Smooth muscle cell (in vitro differentiated cells): ENCODE measurements at regions not wholly inside any gene's neighbourhood (a gene's known extent, or its start where the extent isn't known, plus 50 kb on each side); places are given as distances from the start of the nearest gene placed in this dataset.

Experiments used
- DNase-seq: peaks from one replicate; lab custom pipeline; 2025; ENCODE audit not compliant: unreplicated experiment; lab: John Stamatoyannopoulos, UW
- H2AFZ ChIP-seq: fragments of 200-600 bp; sonication (generic); 2 replicates; pipeline ENCODE4 v1.6.0; 2016; ENCODE audit warnings: antibody characterized with exemption, low read depth, mild to moderate bottlenecking
- H3F3A ChIP-seq: fragments of 200-600 bp; sonication (generic); 2 replicates; pipeline ENCODE4 v1.6.0; 2017; ENCODE audit warnings: antibody characterized with exemption, low read depth
- H3K27ac ChIP-seq: fragments of 200-600 bp; sonication (generic); 2 replicates; pipeline ENCODE4 v1.5.1; 2016; ENCODE audit warnings: low read depth, mild to moderate bottlenecking
- H3K27me3 ChIP-seq: fragments of 200-600 bp; sonication (generic); 2 replicates; pipeline ENCODE4 v1.6.1; 2016; ENCODE audit warnings: low read depth, mild to moderate bottlenecking
- H3K36me3 ChIP-seq: fragments of 200-600 bp; sonication (generic); 2 replicates; pipeline ENCODE4 v1.5.1; 2016; ENCODE audit warnings: low read depth
- H3K4me1 ChIP-seq: fragments of 200-600 bp; sonication (generic); 2 replicates; pipeline ENCODE4 v1.5.1; 2016; ENCODE audit warnings: low read depth
- H3K4me2 ChIP-seq: fragments of 200-600 bp; sonication (generic); 2 replicates; pipeline ENCODE4 v1.6.0; 2016; ENCODE audit warnings: mild to moderate bottlenecking
- H3K4me3 ChIP-seq: fragments of 200-600 bp; sonication (generic); 2 replicates; pipeline ENCODE4 v1.5.1; 2016; ENCODE audit warnings: mild to moderate bottlenecking
- H3K79me2 ChIP-seq: fragments of 200-600 bp; sonication (generic); 2 replicates; pipeline ENCODE4 v1.6.0; 2016; ENCODE audit warnings: low read depth, mild to moderate bottlenecking
- H3K9ac ChIP-seq: fragments of 200-600 bp; sonication (generic); 2 replicates; pipeline ENCODE4 v1.6.0; 2016; ENCODE audit warnings: low read depth
- H3K9me3 ChIP-seq: fragments of 200-600 bp; sonication (generic); replicated peaks from 2 replicates; pipeline ENCODE4 v1.5.1; 2016; ENCODE audit warnings: low read depth
- H4K20me1 ChIP-seq: fragments of 200-600 bp; sonication (generic); 2 replicates; pipeline ENCODE4 v1.6.0; 2016; ENCODE audit warnings: low read depth
- WGBS: methylation state at CpG from one replicate; pipeline ENCODE4 v1.1.7; 2016; ENCODE audit warnings: low lambda C conversion rate; 5-methylcytosine and 5-hydroxymethylcytosine counted together
- TF ChIP-seq, protein P1 (sequence below): fragments of 200-600 bp; sonication (generic); IDR thresholded peaks from 2 replicates; pipeline ENCODE4 v1.5.1; 2017; ENCODE audit warnings: borderline replicate concordance, mild to moderate bottlenecking, antibody characterized with exemption; ENCODE audit not compliant: insufficient read depth, poor library complexity, severe bottlenecking

DNA sequence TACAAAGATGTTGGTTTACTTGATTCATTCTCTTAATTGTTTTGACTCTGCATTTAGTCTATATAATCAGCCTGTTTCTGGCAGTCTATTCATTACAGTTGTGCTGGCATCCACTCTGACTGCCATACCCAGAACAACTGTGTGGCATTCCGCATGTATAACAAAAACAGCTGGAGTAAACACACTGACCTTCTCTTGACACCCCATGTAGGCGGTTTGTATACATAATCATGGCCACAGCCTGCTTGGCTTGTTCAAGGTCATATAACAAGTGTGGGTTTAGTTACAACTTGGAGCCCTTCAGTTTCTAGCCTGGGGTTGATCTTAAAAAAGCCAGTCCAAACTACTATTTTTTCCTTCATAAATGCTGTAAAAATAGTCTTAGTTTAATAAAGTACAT, 70.9 kb downstream of the MBL2 start:
- no peak overlapping the region for H3K4me2 ChIP-seq
- no peak overlapping the region for H3K4me3 ChIP-seq
- no peak overlapping the region for H3K27ac ChIP-seq
- no peaks in the 10 kb centered on the region for H3K27me3 ChIP-seq
- no peaks in the 10 kb centered on the region for H3K36me3 ChIP-seq
- H2AFZ ChIP-seq, result no peak overlapping the region
- DNase-seq, result no peak
- H3K9me3 ChIP-seq, result no peaks in the 10 kb centered on the region
- no peaks in the 10 kb centered on the region for H3K4me1 ChIP-seq
- no peaks in the 10 kb centered on the region for H3K79me2 ChIP-seq
- TF ChIP-seq, protein P1, sequence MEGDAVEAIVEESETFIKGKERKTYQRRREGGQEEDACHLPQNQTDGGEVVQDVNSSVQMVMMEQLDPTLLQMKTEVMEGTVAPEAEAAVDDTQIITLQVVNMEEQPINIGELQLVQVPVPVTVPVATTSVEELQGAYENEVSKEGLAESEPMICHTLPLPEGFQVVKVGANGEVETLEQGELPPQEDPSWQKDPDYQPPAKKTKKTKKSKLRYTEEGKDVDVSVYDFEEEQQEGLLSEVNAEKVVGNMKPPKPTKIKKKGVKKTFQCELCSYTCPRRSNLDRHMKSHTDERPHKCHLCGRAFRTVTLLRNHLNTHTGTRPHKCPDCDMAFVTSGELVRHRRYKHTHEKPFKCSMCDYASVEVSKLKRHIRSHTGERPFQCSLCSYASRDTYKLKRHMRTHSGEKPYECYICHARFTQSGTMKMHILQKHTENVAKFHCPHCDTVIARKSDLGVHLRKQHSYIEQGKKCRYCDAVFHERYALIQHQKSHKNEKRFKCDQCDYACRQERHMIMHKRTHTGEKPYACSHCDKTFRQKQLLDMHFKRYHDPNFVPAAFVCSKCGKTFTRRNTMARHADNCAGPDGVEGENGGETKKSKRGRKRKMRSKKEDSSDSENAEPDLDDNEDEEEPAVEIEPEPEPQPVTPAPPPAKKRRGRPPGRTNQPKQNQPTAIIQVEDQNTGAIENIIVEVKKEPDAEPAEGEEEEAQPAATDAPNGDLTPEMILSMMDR, result no peak
- H4K20me1 ChIP-seq, result no peaks in the 10 kb centered on the region
- H3F3A ChIP-seq, result no peaks in the 10 kb centered on the region
- H3K9ac ChIP-seq, result no peak overlapping the region
- WGBS, result 45% methylated on average over 2 of the region's 2 CpGs

DNA sequence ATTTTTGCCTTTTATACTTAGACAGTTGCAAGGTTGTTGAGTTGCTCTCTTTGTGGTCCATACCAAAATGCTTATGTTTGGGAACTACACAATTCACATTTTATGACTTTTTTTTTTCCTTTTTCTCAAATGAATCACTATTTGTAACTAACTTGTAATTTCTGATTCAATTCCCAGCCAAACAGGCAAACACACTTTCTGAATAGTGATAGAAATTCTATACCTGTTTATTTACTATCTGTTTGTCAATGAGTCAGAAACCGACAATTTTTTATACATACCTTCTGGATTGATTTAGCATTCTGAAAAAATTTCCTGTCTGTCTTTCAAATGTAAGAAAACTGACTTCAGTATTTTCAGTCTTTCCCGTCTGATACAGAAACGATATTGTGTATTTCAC, 69.1 kb downstream of the MBL2 start:
- 90% methylated on average over 3 of the region's 3 CpGs for WGBS
- no peak for DNase-seq
- Histone ChIP-seq H3K27me3 (no peaks in the 10 kb centered on the region), H3K4me1 (no peaks in the 10 kb centered on the region), H3K4me2 (no peak overlapping the region), H3K36me3 (no peaks in the 10 kb centered on the region), H3F3A (no peaks in the 10 kb centered on the region), H3K4me3 (no peak overlapping the region), H3K9me3 (no peaks in the 10 kb centered on the region), H2AFZ (no peak overlapping the region), H3K9ac (no peak overlapping the region), H3K27ac (peak overlapping the region; percentile 18), H4K20me1 (no peaks in the 10 kb centered on the region), H3K79me2 (no peaks in the 10 kb centered on the region)
- TF ChIP-seq, protein P1, result no peak

DNA sequence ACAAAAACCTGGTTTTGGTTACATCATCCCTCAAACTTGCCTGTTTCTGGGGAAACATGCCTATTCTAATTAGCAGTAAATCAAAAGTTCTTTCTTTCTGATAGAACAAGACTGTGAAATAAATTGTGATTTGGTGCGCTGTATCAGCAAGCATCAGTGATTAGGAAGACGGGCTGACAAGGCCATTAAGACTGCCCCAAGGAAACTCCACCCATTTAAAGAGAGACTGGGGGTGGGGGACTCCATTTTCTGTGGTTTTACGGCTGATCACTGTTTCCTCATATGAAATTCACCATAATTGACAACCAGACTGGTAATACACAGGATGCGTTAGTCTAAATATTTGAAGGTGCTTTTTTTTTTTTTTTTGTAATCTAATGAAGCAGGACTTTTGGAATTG, 68.7 kb downstream of the MBL2 start:
- TF ChIP-seq, protein P1, result no peak
- H3K27me3 ChIP-seq, result no peaks in the 10 kb centered on the region
- H2AFZ ChIP-seq, result no peak overlapping the region
- no peaks in the 10 kb centered on the region for H3F3A ChIP-seq
- H3K9me3 ChIP-seq, result no peaks in the 10 kb centered on the region
- no peak for DNase-seq
- H3K36me3 ChIP-seq, result no peaks in the 10 kb centered on the region
- H3K4me3 ChIP-seq, result no peak overlapping the region
- no peaks in the 10 kb centered on the region for H4K20me1 ChIP-seq
- 55% methylated on average over 4 of the region's 4 CpGs for WGBS
- H3K79me2 ChIP-seq, result no peaks in the 10 kb centered on the region
- no peaks in the 10 kb centered on the region for H3K4me1 ChIP-seq
- H3K9ac ChIP-seq, result no peak overlapping the region
- H3K4me2 ChIP-seq, result no peak overlapping the region
- H3K27ac ChIP-seq, result no peak overlapping the region

DNA sequence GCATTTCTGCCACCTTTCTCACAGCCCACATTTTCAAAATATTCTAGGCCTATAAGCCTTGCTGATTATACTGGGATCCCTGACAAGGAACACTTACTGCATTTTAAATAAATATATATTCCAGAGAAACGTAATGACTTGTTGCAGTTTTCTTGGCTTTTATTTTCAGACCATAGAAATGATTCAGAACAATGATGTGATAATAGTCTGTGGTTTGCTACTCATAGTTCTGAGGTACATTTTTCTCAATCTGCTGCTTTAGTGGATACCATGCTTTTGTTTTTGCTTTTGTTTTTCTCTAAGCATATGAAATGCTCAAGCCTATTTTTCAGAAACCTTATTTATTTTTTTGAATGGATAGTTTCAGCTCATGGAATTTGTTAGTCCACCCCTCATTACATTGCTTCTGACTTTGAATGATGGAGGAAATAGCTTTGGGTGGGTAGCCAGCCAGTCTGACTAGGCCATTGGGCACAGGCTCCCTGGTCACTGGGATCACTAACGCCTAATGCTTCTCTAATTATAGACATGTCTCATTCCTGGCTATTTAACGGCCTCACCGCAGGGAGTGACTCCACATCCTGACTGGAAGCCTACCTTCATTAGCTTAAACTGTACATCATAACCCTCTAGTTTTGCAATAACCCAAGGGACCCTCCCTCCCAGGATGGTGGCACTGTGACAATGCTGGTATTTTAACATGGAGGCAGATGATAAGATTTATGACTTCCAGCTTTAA, 66.1 kb downstream of the MBL2 start:
- Histone ChIP-seq H4K20me1 (no peaks in the 10 kb centered on the region), H2AFZ (no peak overlapping the region), H3K9ac (no peak overlapping the region), H3K9me3 (no peaks in the 10 kb centered on the region), H3K27ac (peak overlapping the region; percentile 55), H3K36me3 (no peaks in the 10 kb centered on the region), H3K4me2 (no peak overlapping the region), H3K79me2 (no peaks in the 10 kb centered on the region), H3K27me3 (no peaks in the 10 kb centered on the region), H3F3A (no peaks in the 10 kb centered on the region), H3K4me1 (no peaks in the 10 kb centered on the region), H3K4me3 (no peak overlapping the region)
- DNase-seq, result no peak
- 65% methylated on average over 4 of the region's 4 CpGs for WGBS
- TF ChIP-seq, protein P1, result no peak
